ENCODE measurements at regions not wholly inside any gene's neighbourhood (a gene's known extent, or its start where the extent isn't known, plus 50 kb on each side); places are given as distances from the start of the nearest gene placed in this dataset.

DNA sequence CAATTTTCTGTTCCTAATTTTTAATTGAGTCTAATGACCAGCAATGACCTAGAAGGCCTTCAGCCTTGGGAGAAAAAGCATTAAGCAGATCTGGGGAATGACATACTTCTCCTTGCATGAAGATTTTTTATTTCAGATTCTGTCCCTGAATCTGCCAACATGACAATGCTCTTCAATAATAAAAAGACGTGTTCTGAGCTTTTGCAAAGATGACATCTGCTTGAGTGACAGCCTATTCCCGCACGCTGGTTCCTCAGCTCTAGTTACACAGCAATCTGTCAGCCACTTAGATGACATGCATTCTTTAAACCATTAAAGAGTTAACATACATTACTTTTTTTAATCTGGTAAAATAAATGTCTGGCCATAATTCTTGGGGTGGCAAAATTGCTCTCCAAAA, 129.3 kb upstream of the CDH6 start:
- Histone ChIP-seq H3K36me3 (ENCODE audit: control insufficient read depth, low read length) (no peaks in the 10 kb centered on the region), H3K79me2 (ENCODE audit: control insufficient read depth, low read length) (no peaks in the 10 kb centered on the region), H3K27me3 (ENCODE audit: control insufficient read depth, low read length) (no peaks in the 10 kb centered on the region), H3F3A (ENCODE audit: control insufficient read depth, insufficient read depth) (no peaks in the 10 kb centered on the region), H3K27ac (ENCODE audit: low read depth, low read length) (no peak overlapping the region), H3K4me2 (ENCODE audit: low read length) (no peak overlapping the region), H3K9me3 (ENCODE audit: control insufficient read depth, insufficient read depth, low read length) (no peaks in the 10 kb centered on the region), H4K20me1 (ENCODE audit: control insufficient read depth, insufficient read depth, low read depth, low read length) (no peaks in the 10 kb centered on the region), H3K9me2 (replicated peaks; ENCODE audit: control insufficient read depth, low read length) (no peaks in the 10 kb centered on the region), H3K4me3 (ENCODE audit: low read length) (no peak overlapping the region), H3K4me1 (ENCODE audit: control insufficient read depth, low read length) (no peaks in the 10 kb centered on the region)
- TF ChIP-seq EZH2phosphoT487 (IDR thresholded peaks at IDR 0.05; ENCODE audit: borderline replicate concordance, low read length), result no peak
- TF ChIP-seq, protein P1, sequence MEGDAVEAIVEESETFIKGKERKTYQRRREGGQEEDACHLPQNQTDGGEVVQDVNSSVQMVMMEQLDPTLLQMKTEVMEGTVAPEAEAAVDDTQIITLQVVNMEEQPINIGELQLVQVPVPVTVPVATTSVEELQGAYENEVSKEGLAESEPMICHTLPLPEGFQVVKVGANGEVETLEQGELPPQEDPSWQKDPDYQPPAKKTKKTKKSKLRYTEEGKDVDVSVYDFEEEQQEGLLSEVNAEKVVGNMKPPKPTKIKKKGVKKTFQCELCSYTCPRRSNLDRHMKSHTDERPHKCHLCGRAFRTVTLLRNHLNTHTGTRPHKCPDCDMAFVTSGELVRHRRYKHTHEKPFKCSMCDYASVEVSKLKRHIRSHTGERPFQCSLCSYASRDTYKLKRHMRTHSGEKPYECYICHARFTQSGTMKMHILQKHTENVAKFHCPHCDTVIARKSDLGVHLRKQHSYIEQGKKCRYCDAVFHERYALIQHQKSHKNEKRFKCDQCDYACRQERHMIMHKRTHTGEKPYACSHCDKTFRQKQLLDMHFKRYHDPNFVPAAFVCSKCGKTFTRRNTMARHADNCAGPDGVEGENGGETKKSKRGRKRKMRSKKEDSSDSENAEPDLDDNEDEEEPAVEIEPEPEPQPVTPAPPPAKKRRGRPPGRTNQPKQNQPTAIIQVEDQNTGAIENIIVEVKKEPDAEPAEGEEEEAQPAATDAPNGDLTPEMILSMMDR (IDR thresholded peaks at IDR 0.05; ENCODE audit: low read depth, low read length, poor library complexity, severe bottlenecking), result no peak

DNA sequence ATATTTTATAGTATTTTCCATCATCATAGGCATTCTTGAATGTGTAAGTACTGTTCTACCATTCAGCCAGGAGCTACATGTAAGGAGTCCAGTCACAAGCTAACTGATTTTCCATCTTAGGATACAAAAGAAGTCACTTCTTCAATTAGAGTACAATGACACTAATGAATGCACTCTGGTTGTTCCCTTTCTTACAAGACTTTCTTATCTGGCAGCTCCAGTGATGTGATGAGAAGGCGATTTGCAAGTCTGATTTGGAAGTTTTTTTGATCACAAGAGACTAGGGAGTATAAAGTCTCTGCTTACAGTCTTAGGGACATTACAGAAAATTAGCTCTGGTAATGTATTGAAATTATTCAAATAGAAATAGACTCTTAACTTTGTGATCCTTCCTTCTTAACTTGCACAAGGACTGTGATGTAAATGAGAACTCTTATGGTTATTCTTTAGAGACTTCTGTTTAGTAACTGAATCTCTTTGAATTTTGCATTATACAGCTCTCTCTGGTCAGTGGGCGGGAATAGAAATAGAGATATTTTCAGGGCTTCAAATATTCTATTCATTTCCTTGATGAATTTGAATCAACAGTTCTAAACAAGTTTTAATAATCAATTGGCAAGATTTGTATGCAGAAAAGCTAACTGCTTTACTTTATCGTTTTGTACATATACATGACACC, 130.4 kb upstream of the CDH6 start:
- Histone ChIP-seq H3K9me2 (replicated peaks; ENCODE audit: control insufficient read depth, low read length) (no peaks in the 10 kb centered on the region), H3K27ac (ENCODE audit: low read depth, low read length) (no peak overlapping the region), H3K9me3 (ENCODE audit: control insufficient read depth, insufficient read depth, low read length) (no peaks in the 10 kb centered on the region), H3K4me3 (ENCODE audit: low read length) (no peak overlapping the region), H3K4me1 (ENCODE audit: control insufficient read depth, low read length) (no peaks in the 10 kb centered on the region), H3K36me3 (ENCODE audit: control insufficient read depth, low read length) (no peaks in the 10 kb centered on the region), H4K20me1 (ENCODE audit: control insufficient read depth, insufficient read depth, low read depth, low read length) (no peaks in the 10 kb centered on the region), H3K79me2 (ENCODE audit: control insufficient read depth, low read length) (no peaks in the 10 kb centered on the region), H3K4me2 (ENCODE audit: low read length) (no peak overlapping the region), H3F3A (ENCODE audit: control insufficient read depth, insufficient read depth) (no peaks in the 10 kb centered on the region), H3K27me3 (ENCODE audit: control insufficient read depth, low read length) (no peaks in the 10 kb centered on the region)
- no peak for TF ChIP-seq EZH2phosphoT487 (IDR thresholded peaks at IDR 0.05; ENCODE audit: borderline replicate concordance, low read length)

DNA sequence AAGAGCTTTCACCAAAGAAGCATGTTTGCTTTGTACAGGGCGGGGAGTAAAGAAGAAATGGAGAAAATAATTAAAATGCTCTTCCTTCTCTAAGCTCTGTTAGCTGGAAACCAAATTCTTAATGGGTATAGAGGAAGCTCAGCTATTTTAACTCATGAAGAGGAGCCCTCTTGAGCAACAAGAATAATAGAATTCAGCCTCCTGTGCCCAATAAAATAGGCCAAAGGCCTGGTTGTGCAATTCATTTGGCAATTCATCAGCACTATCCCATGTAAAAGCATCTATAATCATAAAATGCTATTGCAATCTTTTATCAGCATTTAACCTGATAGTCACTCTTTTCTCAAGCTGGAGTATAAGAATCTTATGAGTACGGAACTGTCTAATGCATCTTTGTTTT, 133.6 kb upstream of the CDH6 start:
- H3K4me3 ChIP-seq (ENCODE audit: low read length), result no peak overlapping the region
- no peaks in the 10 kb centered on the region for H3K9me2 ChIP-seq (replicated peaks; ENCODE audit: control insufficient read depth, low read length)
- no peaks in the 10 kb centered on the region for H3F3A ChIP-seq (ENCODE audit: control insufficient read depth, insufficient read depth)
- no peaks in the 10 kb centered on the region for H3K27me3 ChIP-seq (ENCODE audit: control insufficient read depth, low read length)
- TF ChIP-seq EZH2phosphoT487 (IDR thresholded peaks at IDR 0.05; ENCODE audit: borderline replicate concordance, low read length), result no peak
- TF ChIP-seq, protein P1 (IDR thresholded peaks at IDR 0.05; ENCODE audit: low read depth, low read length, poor library complexity, severe bottlenecking), result no peak
- H3K4me2 ChIP-seq (ENCODE audit: low read length), result no peak overlapping the region
- H3K4me1 ChIP-seq (ENCODE audit: control insufficient read depth, low read length), result no peaks in the 10 kb centered on the region
- no peak overlapping the region for H3K27ac ChIP-seq (ENCODE audit: low read depth, low read length)
- no peaks in the 10 kb centered on the region for H3K79me2 ChIP-seq (ENCODE audit: control insufficient read depth, low read length)
- no peaks in the 10 kb centered on the region for H3K9me3 ChIP-seq (ENCODE audit: control insufficient read depth, insufficient read depth, low read length)
- H3K36me3 ChIP-seq (ENCODE audit: control insufficient read depth, low read length), result no peaks in the 10 kb centered on the region
- no peaks in the 10 kb centered on the region for H4K20me1 ChIP-seq (ENCODE audit: control insufficient read depth, insufficient read depth, low read depth, low read length)

DNA sequence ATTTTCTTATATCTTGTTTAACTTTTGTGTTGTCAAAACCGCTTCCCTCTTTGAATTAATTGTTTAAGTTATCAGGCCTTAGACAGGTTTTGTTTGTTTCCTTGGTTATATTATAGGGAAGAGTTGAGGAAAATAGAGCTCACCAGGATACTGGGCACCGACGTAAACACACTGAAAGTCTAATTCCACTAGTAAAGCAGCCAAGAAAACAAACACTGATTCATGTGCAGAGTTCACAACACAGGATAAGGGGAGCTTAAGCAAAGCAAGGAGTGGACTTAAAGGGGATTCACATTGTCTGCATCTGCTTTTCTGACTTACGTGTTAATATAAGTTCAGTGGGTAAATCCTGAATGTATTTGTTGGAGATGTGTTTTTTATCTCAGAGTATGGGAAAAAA, 139.0 kb upstream of the CDH6 start:
- H3K79me2 ChIP-seq (ENCODE audit: control insufficient read depth, low read length), result no peaks in the 10 kb centered on the region
- no peak overlapping the region for H3K4me2 ChIP-seq (ENCODE audit: low read length)
- H4K20me1 ChIP-seq (ENCODE audit: control insufficient read depth, insufficient read depth, low read depth, low read length), result no peaks in the 10 kb centered on the region
- H3K36me3 ChIP-seq (ENCODE audit: control insufficient read depth, low read length), result no peaks in the 10 kb centered on the region
- H3K9me3 ChIP-seq (ENCODE audit: control insufficient read depth, insufficient read depth, low read length), result no peaks in the 10 kb centered on the region
- H3K4me3 ChIP-seq (ENCODE audit: low read length), result no peak overlapping the region
- TF ChIP-seq, protein P1 (IDR thresholded peaks at IDR 0.05; ENCODE audit: low read depth, low read length, poor library complexity, severe bottlenecking), result no peak
- TF ChIP-seq EZH2phosphoT487 (IDR thresholded peaks at IDR 0.05; ENCODE audit: borderline replicate concordance, low read length), result no peak
- no peaks in the 10 kb centered on the region for H3F3A ChIP-seq (ENCODE audit: control insufficient read depth, insufficient read depth)
- H3K27ac ChIP-seq (ENCODE audit: low read depth, low read length), result no peak overlapping the region
- H3K4me1 ChIP-seq (ENCODE audit: control insufficient read depth, low read length), result no peaks in the 10 kb centered on the region
- H3K27me3 ChIP-seq (ENCODE audit: control insufficient read depth, low read length), result no peaks in the 10 kb centered on the region
- no peaks in the 10 kb centered on the region for H3K9me2 ChIP-seq (replicated peaks; ENCODE audit: control insufficient read depth, low read length)
